Mesodermal cell (in vitro differentiated cells): ENCODE measurements at regions not wholly inside any gene's neighbourhood (a gene's known extent, or its start where the extent isn't known, plus 50 kb on each side); places are given as distances from the start of the nearest gene placed in this dataset.

Experiments
- H3K27ac ChIP-seq: 2 replicates; pipeline ENCODE4 v1.7.0; 2013; ENCODE audit warnings: mild to moderate bottlenecking, low read depth, low read length, moderate library complexity; ENCODE audit not compliant: severe bottlenecking
- H3K36me3 ChIP-seq: 2 replicates; pipeline ENCODE4 v1.7.1; 2013; ENCODE audit warnings: mild to moderate bottlenecking, low read length, moderate library complexity; ENCODE audit not compliant: control insufficient read depth, insufficient read depth
- H3K4me1 ChIP-seq: one replicate; pipeline ENCODE4 v1.7.1; 2013; ENCODE audit warnings: mild to moderate bottlenecking, low read length; ENCODE audit not compliant: insufficient read depth, control insufficient read depth, poor library complexity, severe bottlenecking
- H3K4me3 ChIP-seq: 2 replicates; pipeline ENCODE4 v1.7.0; 2013; ENCODE audit warnings: low read length, control low read depth, mild to moderate bottlenecking; ENCODE audit not compliant: insufficient read depth, poor library complexity, severe bottlenecking; ENCODE audit errors: extremely low read depth
- H3K9me3 ChIP-seq: 2 replicates; pipeline ENCODE4 v1.7.1; 2013; ENCODE audit warnings: mild to moderate bottlenecking, low read length, moderate library complexity; ENCODE audit not compliant: control insufficient read depth
- WGBS, 2 experiments: methylation state at CpG; one replicate each; pipeline ENCODE4 v1.1.5; 2013; ENCODE audit warnings: missing lambda C conversion rate in 2 of 2; ENCODE audit not compliant: insufficient coverage in 2 of 2; 5-methylcytosine and 5-hydroxymethylcytosine counted together

DNA sequence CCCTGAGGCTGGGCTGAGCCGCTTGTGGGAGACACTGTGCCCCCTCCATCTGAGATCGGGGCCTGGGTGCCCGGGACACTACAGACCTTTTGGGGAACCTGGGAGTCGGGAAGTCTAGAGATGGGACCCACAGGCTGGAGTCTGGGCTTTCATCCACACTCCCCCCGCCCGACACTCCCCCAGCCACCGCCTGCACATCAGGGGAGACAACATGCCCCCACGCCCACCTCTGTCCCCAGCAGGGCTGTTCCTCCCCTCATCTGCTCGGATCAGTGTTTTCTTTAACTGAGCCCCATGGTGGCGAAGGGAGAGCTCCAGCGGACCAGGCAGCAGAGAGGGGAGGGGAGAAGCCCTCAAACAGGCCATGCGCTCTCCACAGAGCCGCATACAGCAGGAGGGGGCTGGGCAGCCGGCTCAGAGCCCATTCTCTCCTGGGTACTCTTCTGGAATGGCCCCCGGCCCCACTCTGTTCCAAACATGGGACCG, 174.7 kb downstream of the IGLL1 start:
- Histone ChIP-seq H3K9me3 (no peaks in the 10 kb centered on the region), H3K4me1 (peaks cover 15% of the 10 kb centered on the region), H3K4me3 (no peak overlapping the region), H3K27ac (no peak overlapping the region), H3K36me3 (no peaks in the 10 kb centered on the region)
- 47 to 59% methylated on average over 9 to 11 of the region's 16 CpGs for WGBS, 2 experiments

- H3K9me3 ChIP-seq = no peaks in the 10 kb centered on the region
- H3K4me3 ChIP-seq = no peak overlapping the region
- no peak overlapping the region for H3K27ac ChIP-seq
- H3K4me1 ChIP-seq = peaks cover 17% of the 10 kb centered on the region
- WGBS, 2 experiments = 46 to 60% methylated on average over 8 to 10 of the region's 11 CpGs
- no peaks in the 10 kb centered on the region for H3K36me3 ChIP-seq
Observed at GRCh38 chr22:23404689-23405365, 175.3 kb downstream of the IGLL1 start.

DNA sequence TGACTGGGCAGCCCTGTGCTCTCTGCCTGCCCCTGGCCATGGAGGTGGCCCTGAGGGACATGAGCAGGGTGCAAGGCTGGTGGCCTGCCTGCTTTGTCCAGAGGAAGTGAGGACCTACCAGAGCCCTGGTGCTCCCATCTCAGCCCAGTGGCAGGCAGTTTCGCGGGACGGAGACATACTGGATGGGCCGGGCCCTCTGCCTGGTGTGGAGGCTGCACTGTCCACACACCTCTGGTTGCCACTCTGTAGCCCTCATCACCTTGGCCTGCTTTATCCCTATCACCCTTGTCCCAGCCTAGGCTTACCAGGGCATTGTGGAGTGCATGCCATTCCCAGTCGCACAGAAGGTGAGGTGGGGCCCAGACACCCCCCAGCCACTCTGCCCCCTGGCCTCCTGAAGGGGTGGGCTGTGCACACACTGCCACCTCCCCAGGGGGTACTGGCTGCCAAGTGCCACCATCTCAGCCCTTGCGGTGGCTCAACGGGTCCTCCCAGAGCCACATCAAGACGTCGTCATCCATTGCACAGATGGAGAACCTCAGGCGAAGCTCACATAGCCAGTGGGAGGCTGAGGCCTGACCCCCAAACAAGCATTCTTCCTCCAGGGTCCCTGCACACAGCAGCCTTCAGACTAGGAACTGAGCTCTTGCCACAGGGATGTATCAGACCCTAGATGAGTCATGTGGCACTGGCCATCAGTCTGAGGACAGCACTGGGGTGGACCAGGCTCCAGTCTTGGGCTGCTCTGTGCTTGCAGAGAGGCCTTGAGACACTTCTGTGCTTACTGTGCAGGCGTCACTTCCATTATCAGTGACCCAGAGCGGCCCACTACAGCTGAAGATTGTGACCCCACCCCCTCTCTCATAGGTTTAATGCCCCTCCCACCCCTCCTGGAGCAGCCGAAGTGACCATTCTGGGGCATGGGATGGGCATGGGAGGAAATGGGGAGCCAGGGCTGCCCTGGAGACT, 176.1 kb downstream of the IGLL1 start:
- no peaks in the 10 kb centered on the region for H3K9me3 ChIP-seq
- H3K36me3 ChIP-seq = no peaks in the 10 kb centered on the region
- H3K4me1 ChIP-seq = peaks cover 21% of the 10 kb centered on the region
- H3K27ac ChIP-seq = no peak overlapping the region
- WGBS, 2 experiments = 89 to 91% methylated on average over 9 to 12 of the region's 13 CpGs
- no peak overlapping the region for H3K4me3 ChIP-seq

DNA sequence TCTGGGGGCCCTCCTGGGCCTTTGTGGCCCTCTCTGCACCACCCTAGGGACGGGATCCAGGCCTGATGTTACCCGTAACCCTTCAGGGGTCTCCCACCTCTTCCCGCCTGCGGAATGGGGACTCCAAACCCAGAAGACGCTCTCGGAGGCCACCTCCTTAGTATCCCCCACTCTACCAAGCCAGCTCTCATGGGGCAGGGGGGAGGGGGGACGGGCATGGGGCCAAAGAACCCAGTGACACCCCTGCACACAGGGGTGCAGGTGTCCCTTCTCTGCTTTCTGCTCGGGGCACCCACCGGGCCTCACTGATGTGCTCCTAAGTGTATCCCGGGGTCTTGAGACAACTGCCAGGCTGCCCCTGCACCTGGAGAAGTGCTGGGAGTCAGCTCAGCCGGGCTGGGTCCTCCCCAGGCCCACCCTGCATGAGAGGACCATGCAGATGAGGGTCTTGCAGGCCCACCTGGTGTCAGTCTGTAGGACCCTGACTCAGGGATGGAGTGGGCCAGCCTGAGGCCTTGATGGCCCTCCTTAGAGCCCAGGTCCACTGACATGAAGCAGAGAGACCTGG, 176.9 kb downstream of the IGLL1 start:
- Histone ChIP-seq H3K36me3 (no peaks in the 10 kb centered on the region), H3K27ac (peak overlapping the region; percentile 43), H3K4me3 (peak overlapping the region; percentile 18), H3K4me1 (peaks cover 21% of the 10 kb centered on the region), H3K9me3 (no peaks in the 10 kb centered on the region)
- 83 to 93% methylated on average over 4 to 6 of the region's 11 CpGs for WGBS, 2 experiments

GRCh38 chr22:23402275-23403151, 177.6 kb downstream of the IGLL1 start:
- no peaks in the 10 kb centered on the region for H3K9me3 ChIP-seq
- H3K4me1 ChIP-seq = peaks cover 21% of the 10 kb centered on the region
- peaks cover 5% of the 10 kb centered on the region for H3K36me3 ChIP-seq
- peak overlapping the region; percentile 43 for H3K27ac ChIP-seq
- peak overlapping the region; percentile 40 for H3K4me3 ChIP-seq
- WGBS, 2 experiments = 7% methylated on average over 44 to 57 of the region's 82 CpGs

- WGBS, 2 experiments = 64 to 87% methylated on average over 4 to 12 of the region's 14 CpGs
- Histone ChIP-seq H3K4me3 (peak overlapping the region; percentile 40), H3K27ac (peak overlapping the region; percentile 67), H3K36me3 (peaks cover 9% of the 10 kb centered on the region), H3K9me3 (no peaks in the 10 kb centered on the region), H3K4me1 (peaks cover 21% of the 10 kb centered on the region)
Observed at GRCh38 chr22:23401910-23402274, 178.2 kb downstream of the IGLL1 start.

DNA sequence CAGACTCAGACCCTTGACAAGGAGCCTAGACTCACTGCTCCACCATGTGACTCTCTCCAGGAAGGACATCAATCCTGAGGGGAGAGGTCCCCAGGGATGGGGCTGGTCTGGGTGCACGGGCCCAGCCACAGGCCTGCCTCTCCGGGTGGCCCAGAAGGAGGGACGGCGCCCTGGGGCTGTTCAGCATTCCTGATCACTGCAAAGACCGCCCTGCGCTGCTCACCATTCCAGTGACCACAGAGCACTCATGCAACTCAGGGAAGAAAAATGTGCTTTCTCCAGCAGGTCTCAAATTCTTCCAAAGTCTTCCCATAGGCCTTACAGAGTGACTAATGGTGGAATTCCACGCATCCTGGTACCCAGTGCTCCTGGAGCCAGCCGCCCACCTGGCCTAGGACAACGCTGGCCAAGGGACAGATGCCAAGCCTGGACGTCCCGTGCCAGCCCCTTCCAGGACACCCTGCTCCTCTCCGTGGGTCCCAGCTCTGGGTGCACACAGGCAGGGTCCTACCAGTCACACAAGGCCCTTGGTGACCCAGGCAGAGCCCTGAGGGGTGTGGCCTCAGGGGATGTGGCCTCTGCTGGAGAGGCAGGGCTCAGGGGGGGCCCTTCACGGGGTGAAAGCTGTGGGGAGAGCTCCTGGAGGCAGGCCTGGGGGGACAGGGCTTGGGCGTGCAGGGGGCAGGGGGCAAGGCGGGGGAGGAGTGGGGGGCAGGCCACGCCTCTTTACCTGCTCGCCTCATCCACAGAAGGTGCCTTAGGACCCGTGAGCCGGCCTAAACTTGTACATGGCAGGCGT, 178.8 kb downstream of the IGLL1 start:
- Histone ChIP-seq H3K4me1 (peaks cover 21% of the 10 kb centered on the region), H3K9me3 (no peaks in the 10 kb centered on the region), H3K27ac (peak overlapping the region; percentile 67), H3K36me3 (peaks cover 9% of the 10 kb centered on the region), H3K4me3 (peak overlapping the region; percentile 40)
- 88 to 96% methylated on average over 12 to 18 of the region's 20 CpGs for WGBS, 2 experiments

- no peak overlapping the region for H3K4me3 ChIP-seq
- peaks cover 14% of the 10 kb centered on the region for H3K36me3 ChIP-seq
- WGBS, 2 experiments = 96% methylated on average over 23 of the region's 23 CpGs
- peaks cover 21% of the 10 kb centered on the region for H3K4me1 ChIP-seq
- H3K27ac ChIP-seq = peak overlapping the region; percentile 67
- no peaks in the 10 kb centered on the region for H3K9me3 ChIP-seq
Observed at GRCh38 chr22:23400286-23400981, 179.7 kb downstream of the IGLL1 start.
